ENCODE measurements at regions not wholly inside any gene's neighbourhood (a gene's known extent, or its start where the extent isn't known, plus 50 kb on each side); places are given as distances from the start of the nearest gene placed in this dataset.
A peak's percentile ranks its signal among the peaks of the same experiment; 100 is the strongest.

DNA sequence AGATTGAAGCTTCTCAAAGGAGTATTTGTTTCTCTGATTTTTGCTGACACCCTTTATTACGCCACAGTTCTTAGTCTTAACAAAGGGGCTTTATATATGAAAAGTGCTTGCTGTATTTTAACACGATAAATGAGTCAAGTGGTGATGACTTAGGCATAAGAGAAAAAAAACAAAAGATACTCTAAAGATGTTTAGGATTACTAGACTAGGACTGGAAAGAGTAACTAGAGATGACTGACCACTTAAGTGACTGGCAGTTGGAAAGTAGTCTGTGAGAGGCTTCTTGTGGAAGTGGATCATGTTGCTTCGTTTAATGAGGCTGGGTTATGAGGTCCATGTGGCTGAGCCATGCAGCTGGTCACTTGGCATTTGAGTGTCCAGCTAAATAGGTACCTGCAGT lies 69.4 kb upstream of the ACTBL2 start:
- H3K9me3 Mint-ChIP-seq (ENCODE audit: unreplicated experiment), result peaks cover 7% of the 10 kb centered on the region
- Histone ChIP-seq H3K79me2 (ENCODE audit: insufficient read depth, low read length) (no peaks in the 10 kb centered on the region), H3K36me3 (ENCODE audit: insufficient read depth, low read length) (no peaks in the 10 kb centered on the region), H2AFZ (ENCODE audit: low read depth, low read length) (no peak overlapping the region), H3K4me1 (ENCODE audit: insufficient read depth, low read length) (no peaks in the 10 kb centered on the region), H4K20me1 (ENCODE audit: insufficient read depth, low read length) (no peaks in the 10 kb centered on the region), H3K27ac (ENCODE audit: low read depth, low read length) (no peak overlapping the region), H3K27me3 (ENCODE audit: insufficient read depth, low read length) (no peaks in the 10 kb centered on the region), H3K4me2 (ENCODE audit: low read length) (no peak overlapping the region), H3K9me3 (ENCODE audit: insufficient read depth, low read depth, low read length) (no peaks in the 10 kb centered on the region), H3K4me3 (ENCODE audit: insufficient read depth, low read depth, low read length) (no peak overlapping the region), H3K9ac (ENCODE audit: low read length) (no peak overlapping the region)
- peak; percentile 22 for DNase-seq (ENCODE audit: low read depth)
- H3K27me3 Mint-ChIP-seq (ENCODE audit: low read depth, unreplicated experiment), result no peaks in the 10 kb centered on the region
- H3K36me3 Mint-ChIP-seq (ENCODE audit: low read depth, unreplicated experiment), result no peaks in the 10 kb centered on the region
- no peak for FAIRE-seq
- TF ChIP-seq, protein P1, sequence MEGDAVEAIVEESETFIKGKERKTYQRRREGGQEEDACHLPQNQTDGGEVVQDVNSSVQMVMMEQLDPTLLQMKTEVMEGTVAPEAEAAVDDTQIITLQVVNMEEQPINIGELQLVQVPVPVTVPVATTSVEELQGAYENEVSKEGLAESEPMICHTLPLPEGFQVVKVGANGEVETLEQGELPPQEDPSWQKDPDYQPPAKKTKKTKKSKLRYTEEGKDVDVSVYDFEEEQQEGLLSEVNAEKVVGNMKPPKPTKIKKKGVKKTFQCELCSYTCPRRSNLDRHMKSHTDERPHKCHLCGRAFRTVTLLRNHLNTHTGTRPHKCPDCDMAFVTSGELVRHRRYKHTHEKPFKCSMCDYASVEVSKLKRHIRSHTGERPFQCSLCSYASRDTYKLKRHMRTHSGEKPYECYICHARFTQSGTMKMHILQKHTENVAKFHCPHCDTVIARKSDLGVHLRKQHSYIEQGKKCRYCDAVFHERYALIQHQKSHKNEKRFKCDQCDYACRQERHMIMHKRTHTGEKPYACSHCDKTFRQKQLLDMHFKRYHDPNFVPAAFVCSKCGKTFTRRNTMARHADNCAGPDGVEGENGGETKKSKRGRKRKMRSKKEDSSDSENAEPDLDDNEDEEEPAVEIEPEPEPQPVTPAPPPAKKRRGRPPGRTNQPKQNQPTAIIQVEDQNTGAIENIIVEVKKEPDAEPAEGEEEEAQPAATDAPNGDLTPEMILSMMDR (IDR thresholded peaks at IDR 0.05; ENCODE audit: insufficient read depth, low read depth, low read length), result no peak
- TF ChIP-seq EZH2 (IDR thresholded peaks at IDR 0.05; ENCODE audit: insufficient read depth, low read length), result no peak
- H3K4me3 Mint-ChIP-seq (ENCODE audit: unreplicated experiment), result no peak overlapping the region
- H3K27ac Mint-ChIP-seq (ENCODE audit: unreplicated experiment), result no peak overlapping the region
- H3K4me1 Mint-ChIP-seq (ENCODE audit: low read depth, unreplicated experiment), result no peaks in the 10 kb centered on the region

DNA sequence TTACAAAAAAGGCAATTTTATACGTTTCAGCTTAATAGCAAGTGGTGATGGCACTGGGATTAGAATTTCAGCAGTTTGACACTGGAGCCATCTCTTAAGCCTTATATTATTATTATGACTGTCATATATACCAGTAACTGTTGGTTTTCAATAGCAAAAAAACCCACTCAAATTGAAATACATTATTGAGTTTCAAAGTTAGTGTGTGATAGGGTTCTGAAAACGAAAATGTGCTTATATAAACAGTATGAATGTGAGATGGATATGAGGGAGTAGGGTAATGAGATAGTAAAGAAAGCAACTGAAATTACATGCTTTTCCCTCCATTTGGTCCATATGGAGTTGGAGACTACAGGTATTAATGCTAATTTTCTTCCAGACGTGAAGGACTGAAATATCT lies 68.6 kb upstream of the ACTBL2 start:
- FAIRE-seq (no peak), DNase-seq (ENCODE audit: low read depth) (no peak)
- H2AFZ ChIP-seq (ENCODE audit: low read depth, low read length), result no peak overlapping the region
- no peaks in the 10 kb centered on the region for H4K20me1 ChIP-seq (ENCODE audit: insufficient read depth, low read length)
- TF ChIP-seq, protein P1 (IDR thresholded peaks at IDR 0.05; ENCODE audit: insufficient read depth, low read depth, low read length), result no peak
- no peak for TF ChIP-seq EZH2 (IDR thresholded peaks at IDR 0.05; ENCODE audit: insufficient read depth, low read length)
- no peaks in the 10 kb centered on the region for H3K27me3 ChIP-seq (ENCODE audit: insufficient read depth, low read length)
- no peak overlapping the region for H3K4me3 ChIP-seq (ENCODE audit: insufficient read depth, low read depth, low read length)
- no peak overlapping the region for H3K9ac ChIP-seq (ENCODE audit: low read length)
- H3K4me3 Mint-ChIP-seq (ENCODE audit: unreplicated experiment), result no peak overlapping the region
- H3K4me1 ChIP-seq (ENCODE audit: insufficient read depth, low read length), result no peaks in the 10 kb centered on the region
- H3K9me3 Mint-ChIP-seq (ENCODE audit: unreplicated experiment), result peaks cover 7% of the 10 kb centered on the region
- no peaks in the 10 kb centered on the region for H3K27me3 Mint-ChIP-seq (ENCODE audit: low read depth, unreplicated experiment)
- H3K27ac Mint-ChIP-seq (ENCODE audit: unreplicated experiment), result no peak overlapping the region
- H3K9me3 ChIP-seq (ENCODE audit: insufficient read depth, low read depth, low read length), result no peaks in the 10 kb centered on the region
- no peak overlapping the region for H3K4me2 ChIP-seq (ENCODE audit: low read length)
- H3K27ac ChIP-seq (ENCODE audit: low read depth, low read length), result no peak overlapping the region
- H3K4me1 Mint-ChIP-seq (ENCODE audit: low read depth, unreplicated experiment), result no peaks in the 10 kb centered on the region
- no peaks in the 10 kb centered on the region for H3K36me3 ChIP-seq (ENCODE audit: insufficient read depth, low read length)
- H3K79me2 ChIP-seq (ENCODE audit: insufficient read depth, low read length), result no peaks in the 10 kb centered on the region
- no peaks in the 10 kb centered on the region for H3K36me3 Mint-ChIP-seq (ENCODE audit: low read depth, unreplicated experiment)

DNA sequence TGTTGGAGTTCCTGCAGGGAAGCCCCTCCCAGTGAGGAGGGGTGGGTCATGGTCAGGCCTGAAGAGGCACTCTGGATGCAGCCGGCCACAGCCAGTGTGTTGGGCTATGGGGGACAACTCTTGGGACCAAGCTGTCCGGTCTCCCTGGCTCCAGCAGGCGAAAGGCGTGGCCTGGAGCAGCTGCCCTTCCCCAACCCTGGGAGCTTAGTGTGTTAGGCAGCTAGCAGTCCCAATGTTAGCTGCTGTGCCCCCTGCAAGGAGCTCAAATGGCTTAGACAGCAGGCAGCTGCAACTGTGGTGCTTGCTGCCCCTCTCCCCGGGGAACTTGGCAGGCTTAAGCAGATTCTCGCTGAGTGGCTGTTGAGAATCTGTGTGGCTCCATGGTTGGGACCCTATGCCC lies 67.5 kb upstream of the ACTBL2 start:
- Mint-ChIP-seq H3K4me1 (ENCODE audit: low read depth, unreplicated experiment) (no peaks in the 10 kb centered on the region), H3K27ac (ENCODE audit: unreplicated experiment) (no peak overlapping the region), H3K9me3 (ENCODE audit: unreplicated experiment) (peaks cover 7% of the 10 kb centered on the region), H3K27me3 (ENCODE audit: low read depth, unreplicated experiment) (no peaks in the 10 kb centered on the region), H3K4me3 (ENCODE audit: unreplicated experiment) (no peak overlapping the region), H3K36me3 (ENCODE audit: low read depth, unreplicated experiment) (no peaks in the 10 kb centered on the region)
- Histone ChIP-seq H3K36me3 (ENCODE audit: insufficient read depth, low read length) (no peaks in the 10 kb centered on the region), H2AFZ (ENCODE audit: low read depth, low read length) (no peak overlapping the region), H4K20me1 (ENCODE audit: insufficient read depth, low read length) (no peaks in the 10 kb centered on the region), H3K4me1 (ENCODE audit: insufficient read depth, low read length) (no peaks in the 10 kb centered on the region), H3K27me3 (ENCODE audit: insufficient read depth, low read length) (no peaks in the 10 kb centered on the region), H3K79me2 (ENCODE audit: insufficient read depth, low read length) (no peaks in the 10 kb centered on the region), H3K27ac (ENCODE audit: low read depth, low read length) (no peak overlapping the region), H3K9me3 (ENCODE audit: insufficient read depth, low read depth, low read length) (no peaks in the 10 kb centered on the region), H3K9ac (ENCODE audit: low read length) (no peak overlapping the region), H3K4me3 (ENCODE audit: insufficient read depth, low read depth, low read length) (no peak overlapping the region), H3K4me2 (ENCODE audit: low read length) (no peak overlapping the region)
- FAIRE-seq (no peak), DNase-seq (ENCODE audit: low read depth) (no peak)
- no peak for TF ChIP-seq EZH2 (IDR thresholded peaks at IDR 0.05; ENCODE audit: insufficient read depth, low read length)
- TF ChIP-seq, protein P1 (IDR thresholded peaks at IDR 0.05; ENCODE audit: insufficient read depth, low read depth, low read length), result no peak
